ENCODE measurements at regions not wholly inside any gene's neighbourhood (a gene's known extent, or its start where the extent isn't known, plus 50 kb on each side); places are given as distances from the start of the nearest gene placed in this dataset.

DNA sequence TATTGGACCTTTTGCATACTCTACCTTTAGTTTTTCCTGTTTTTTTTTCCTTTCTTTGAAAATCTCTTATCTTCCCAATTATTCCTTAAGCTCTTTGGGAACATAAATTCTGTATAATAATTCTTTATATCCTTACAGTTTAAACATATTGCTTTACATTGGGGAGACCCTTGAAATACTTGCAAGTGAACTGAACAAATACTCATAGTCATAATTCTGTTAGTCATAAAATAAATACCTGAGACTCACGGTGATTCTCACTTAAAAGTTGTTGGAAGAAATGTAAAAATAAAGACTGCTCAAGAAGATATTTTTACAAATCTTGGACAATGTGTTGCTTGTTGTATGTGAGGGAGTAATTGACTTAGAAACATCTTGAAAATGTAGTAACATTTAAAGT, 515.2 kb upstream of the POT1 start:
- intact Hi-C loops (cut with DNase I): no loop called here
- H3K27ac ChIP-seq: no peak overlapping the region
- no peaks in the 10 kb centered on the region for H3K9me3 ChIP-seq
- TF ChIP-seq, protein P1, sequence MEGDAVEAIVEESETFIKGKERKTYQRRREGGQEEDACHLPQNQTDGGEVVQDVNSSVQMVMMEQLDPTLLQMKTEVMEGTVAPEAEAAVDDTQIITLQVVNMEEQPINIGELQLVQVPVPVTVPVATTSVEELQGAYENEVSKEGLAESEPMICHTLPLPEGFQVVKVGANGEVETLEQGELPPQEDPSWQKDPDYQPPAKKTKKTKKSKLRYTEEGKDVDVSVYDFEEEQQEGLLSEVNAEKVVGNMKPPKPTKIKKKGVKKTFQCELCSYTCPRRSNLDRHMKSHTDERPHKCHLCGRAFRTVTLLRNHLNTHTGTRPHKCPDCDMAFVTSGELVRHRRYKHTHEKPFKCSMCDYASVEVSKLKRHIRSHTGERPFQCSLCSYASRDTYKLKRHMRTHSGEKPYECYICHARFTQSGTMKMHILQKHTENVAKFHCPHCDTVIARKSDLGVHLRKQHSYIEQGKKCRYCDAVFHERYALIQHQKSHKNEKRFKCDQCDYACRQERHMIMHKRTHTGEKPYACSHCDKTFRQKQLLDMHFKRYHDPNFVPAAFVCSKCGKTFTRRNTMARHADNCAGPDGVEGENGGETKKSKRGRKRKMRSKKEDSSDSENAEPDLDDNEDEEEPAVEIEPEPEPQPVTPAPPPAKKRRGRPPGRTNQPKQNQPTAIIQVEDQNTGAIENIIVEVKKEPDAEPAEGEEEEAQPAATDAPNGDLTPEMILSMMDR (IDR thresholded peaks at IDR 0.05): no peak
- H3K36me3 ChIP-seq (ENCODE audit: insufficient read depth in 1 of 2, low read depth in 1 of 2): no peaks in the 10 kb centered on the region
- WGBS, 3 donors: 64 to 74% (median 67%) methylated on average over 1 of the region's 1 CpG
- no peak for DNase-seq
- no peaks in the 10 kb centered on the region for H3K4me1 ChIP-seq
- H3K27me3 ChIP-seq (ENCODE audit: insufficient read depth in 3 of 3, low read length in 2 of 3): no peaks in the 10 kb centered on the region
- no peak for ATAC-seq
- H3K4me3 ChIP-seq: no peak overlapping the region

DNA sequence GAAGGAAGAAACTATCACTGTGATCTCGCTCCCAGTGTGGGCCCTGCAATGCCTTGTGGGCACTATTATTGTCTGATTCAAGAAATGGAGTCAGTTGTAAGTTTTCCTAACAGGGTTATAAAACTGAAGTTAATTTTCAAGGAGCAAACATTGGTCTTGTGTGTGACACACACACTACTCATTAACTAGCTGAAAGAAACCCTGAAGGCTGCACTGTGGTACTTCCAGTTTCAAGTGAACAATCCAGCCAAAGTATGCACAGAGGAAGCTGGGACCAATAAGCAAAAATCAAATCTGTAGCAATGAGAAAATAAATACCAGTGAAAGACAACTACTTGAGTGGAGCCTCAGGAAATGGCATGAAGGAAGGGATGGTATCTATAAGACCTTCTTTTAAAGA, 506.6 kb upstream of the POT1 start:
- Histone ChIP-seq H3K27me3 (ENCODE audit: insufficient read depth in 3 of 3, low read length in 2 of 3) (no peaks in the 10 kb centered on the region), H3K27ac (no peak overlapping the region), H3K4me1 (no peaks in the 10 kb centered on the region), H3K36me3 (ENCODE audit: insufficient read depth in 1 of 2, low read depth in 1 of 2) (no peaks in the 10 kb centered on the region), H3K9me3 (no peaks in the 10 kb centered on the region), H3K4me3 (no peak overlapping the region)
- no peak for ATAC-seq
- no peak for DNase-seq
- intact Hi-C loops (cut with DNase I): no loop called here
- TF ChIP-seq, protein P1 (IDR thresholded peaks at IDR 0.05): no peak
- WGBS, 3 donors: 79 to 88% (median 88%) methylated on average over 1 of the region's 1 CpG

DNA sequence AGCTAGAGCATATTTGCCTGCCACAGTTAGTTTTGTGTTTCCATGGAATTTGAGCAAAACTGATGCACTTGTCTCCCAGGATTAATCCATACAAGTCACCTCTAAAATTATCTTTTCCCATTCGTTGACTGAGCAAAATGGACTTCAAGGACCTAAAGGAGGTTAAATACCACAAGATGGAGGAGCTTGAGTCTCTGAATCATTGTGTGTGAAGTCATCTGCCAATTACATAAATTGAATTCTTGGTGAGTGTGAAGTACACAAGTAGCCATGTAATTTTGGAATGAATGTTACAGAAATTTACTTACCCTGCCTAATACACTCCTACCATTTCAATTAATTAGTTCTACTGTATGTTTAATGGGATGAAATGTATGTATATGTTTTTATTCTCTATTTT, 501.7 kb upstream of the POT1 start:
- 68 to 74% (median 70%) methylated on average over 1 of the region's 1 CpG for WGBS, 3 donors
- intact Hi-C loops (cut with DNase I): no loop called here
- Histone ChIP-seq H3K4me1 (no peaks in the 10 kb centered on the region), H3K4me3 (no peak overlapping the region), H3K27me3 (ENCODE audit: insufficient read depth in 3 of 3, low read length in 2 of 3) (no peaks in the 10 kb centered on the region), H3K36me3 (ENCODE audit: insufficient read depth in 1 of 2, low read depth in 1 of 2) (no peaks in the 10 kb centered on the region), H3K27ac (no peak overlapping the region), H3K9me3 (no peaks in the 10 kb centered on the region)
- TF ChIP-seq, protein P1 (IDR thresholded peaks at IDR 0.05): no peak
- ATAC-seq: no peak
- no peak for DNase-seq

DNA sequence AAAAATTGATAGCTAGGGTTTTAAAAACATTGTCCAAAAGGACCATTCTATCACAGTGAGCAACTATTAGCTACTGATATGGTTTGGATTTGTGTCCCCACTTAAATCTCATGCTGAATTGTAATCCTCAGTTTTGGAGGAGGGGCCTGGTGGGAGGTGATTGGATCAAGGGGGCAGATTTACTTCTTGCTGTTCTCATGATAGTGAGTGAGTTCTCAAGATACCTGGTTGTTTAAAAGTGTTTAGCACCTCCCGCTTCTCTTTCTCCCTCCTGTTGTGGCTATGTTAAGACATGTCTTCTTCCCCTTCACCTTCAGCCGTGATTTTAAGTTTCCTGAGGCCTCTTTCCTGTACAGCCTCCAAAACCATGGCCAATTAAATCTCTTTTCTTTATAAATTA, 500.4 kb upstream of the POT1 start:
- H3K27me3 ChIP-seq (ENCODE audit: insufficient read depth in 3 of 3, low read length in 2 of 3): no peaks in the 10 kb centered on the region
- no peaks in the 10 kb centered on the region for H3K36me3 ChIP-seq (ENCODE audit: insufficient read depth in 1 of 2, low read depth in 1 of 2)
- TF ChIP-seq, protein P1 (IDR thresholded peaks at IDR 0.05): no peak
- H3K4me1 ChIP-seq: no peaks in the 10 kb centered on the region
- ATAC-seq (no peak), DNase-seq (no peak)
- H3K9me3 ChIP-seq: no peaks in the 10 kb centered on the region
- intact Hi-C loops (cut with DNase I): no loop called here
- H3K27ac ChIP-seq: no peak overlapping the region
- H3K4me3 ChIP-seq: no peak overlapping the region
- 84 to 92% (median 88%) methylated on average over 2 of the region's 2 CpGs for WGBS, 3 donors

DNA sequence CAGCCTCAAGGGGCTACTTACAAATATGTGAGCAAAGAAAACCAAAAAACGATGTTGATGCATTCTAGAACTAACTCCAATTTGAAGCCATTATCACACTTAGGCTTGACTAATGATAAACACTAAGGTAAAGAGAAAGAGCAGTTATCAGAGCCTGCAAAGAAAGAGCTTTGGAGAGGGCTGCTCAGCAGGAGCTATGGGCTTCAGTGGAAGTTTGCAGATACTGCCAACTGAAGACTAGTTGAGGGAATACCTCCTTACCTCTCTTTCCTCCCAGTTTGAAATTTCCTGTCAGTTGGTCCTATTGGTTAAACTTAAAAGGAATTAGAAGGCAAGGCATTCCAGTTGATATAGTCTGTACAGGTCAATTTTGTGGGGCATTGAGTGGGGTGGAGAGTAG, 498.1 kb upstream of the POT1 start:
- TF ChIP-seq, protein P1 (IDR thresholded peaks at IDR 0.05): no peak
- intact Hi-C loops (cut with DNase I): no loop called here
- ATAC-seq (no peak), DNase-seq (no peak)
- Histone ChIP-seq H3K4me1 (no peaks in the 10 kb centered on the region), H3K4me3 (no peak overlapping the region), H3K9me3 (no peaks in the 10 kb centered on the region), H3K27ac (no peak overlapping the region), H3K36me3 (ENCODE audit: insufficient read depth in 1 of 2, low read depth in 1 of 2) (no peaks in the 10 kb centered on the region), H3K27me3 (ENCODE audit: insufficient read depth in 3 of 3, low read length in 2 of 3) (no peaks in the 10 kb centered on the region)
- 44 to 70% (median 49%) methylated on average over 1 of the region's 1 CpG for WGBS, 3 donors
